ENCODE measurements at regions not wholly inside any gene's neighbourhood (a gene's known extent, or its start where the extent isn't known, plus 50 kb on each side); places are given as distances from the start of the nearest gene placed in this dataset.

GRCh38 chr4:177587989-177588388 is 145.8 kb upstream of the AGA start:
- H2BK120ac ChIP-seq (ENCODE audit: low read depth, low read length): no peak overlapping the region
- H2BK12ac ChIP-seq (ENCODE audit: low read length in 2 of 2): no peak overlapping the region
- no peak overlapping the region for H2BK5ac ChIP-seq (ENCODE audit: low read depth, low read length, poor library complexity, severe bottlenecking)
- no peak overlapping the region for H3K9ac ChIP-seq (ENCODE audit: low read length)
- no peak overlapping the region for H4K8ac ChIP-seq (ENCODE audit: low read length)
- H2BK15ac ChIP-seq (ENCODE audit: low read depth, poor library complexity, severe bottlenecking): no peak overlapping the region
- H3K9me3 ChIP-seq (ENCODE audit: control insufficient read depth, low read length): no peaks in the 10 kb centered on the region
- no peaks in the 10 kb centered on the region for H3K27me3 ChIP-seq (ENCODE audit: control insufficient read depth in 1 of 2, insufficient read depth in 1 of 2, low read length in 2 of 2)
- H2AFZ ChIP-seq (ENCODE audit: low read depth, low read length): no peak overlapping the region
- H2AK5ac ChIP-seq (ENCODE audit: low read length, severe bottlenecking): no peak overlapping the region
- no peaks in the 10 kb centered on the region for H3K36me3 ChIP-seq (ENCODE audit: control insufficient read depth in 1 of 2, insufficient read depth in 2 of 2, low read depth in 1 of 2, low read length in 2 of 2)
- no peak overlapping the region for H3K14ac ChIP-seq (ENCODE audit: low read length in 2 of 2)
- H3K27ac ChIP-seq (ENCODE audit: low read length, poor library complexity, severe bottlenecking): no peak overlapping the region
- H3K4me3 ChIP-seq (ENCODE audit: insufficient read depth in 1 of 2, low read depth in 1 of 2, low read length in 2 of 2): no peak overlapping the region
- H3K79me1 ChIP-seq (replicated peaks; ENCODE audit: low read length, poor library complexity, severe bottlenecking): no peaks in the 10 kb centered on the region
- no peak for DNase-seq
- no peak overlapping the region for H3K23ac ChIP-seq (ENCODE audit: low read length in 2 of 2)
- no peaks in the 10 kb centered on the region for H3K4me1 ChIP-seq (ENCODE audit: control insufficient read depth, insufficient read depth, low read depth, low read length)
- no peak overlapping the region for H3K18ac ChIP-seq (ENCODE audit: low read depth in 1 of 2, low read length in 2 of 2)
- WGBS: 100% methylated on average over 1 of the region's 2 CpGs
- H3K4ac ChIP-seq (ENCODE audit: low read depth in 1 of 2, low read length in 2 of 2): no peak overlapping the region
- H3K4me2 ChIP-seq (ENCODE audit: low read length, poor library complexity, severe bottlenecking): no peak overlapping the region
- H4K91ac ChIP-seq (ENCODE audit: low read length): no peak overlapping the region

- 100% methylated on average over 1 of the region's 2 CpGs for WGBS
- Histone ChIP-seq H3K9me3 (ENCODE audit: control insufficient read depth, low read length) (no peaks in the 10 kb centered on the region), H3K4ac (ENCODE audit: low read depth in 1 of 2, low read length in 2 of 2) (no peak overlapping the region), H3K4me3 (ENCODE audit: insufficient read depth in 1 of 2, low read depth in 1 of 2, low read length in 2 of 2) (no peak overlapping the region), H3K9ac (ENCODE audit: low read length) (no peak overlapping the region), H2BK12ac (ENCODE audit: low read length in 2 of 2) (no peak overlapping the region), H2AK5ac (ENCODE audit: low read length, severe bottlenecking) (no peak overlapping the region), H2BK120ac (ENCODE audit: low read depth, low read length) (no peak overlapping the region), H3K18ac (ENCODE audit: low read depth in 1 of 2, low read length in 2 of 2) (no peak overlapping the region), H3K23ac (ENCODE audit: low read length in 2 of 2) (no peak overlapping the region), H3K14ac (ENCODE audit: low read length in 2 of 2) (no peak overlapping the region), H3K36me3 (ENCODE audit: control insufficient read depth in 1 of 2, insufficient read depth in 2 of 2, low read depth in 1 of 2, low read length in 2 of 2) (no peaks in the 10 kb centered on the region), H3K79me1 (replicated peaks; ENCODE audit: low read length, poor library complexity, severe bottlenecking) (no peaks in the 10 kb centered on the region), H2BK15ac (ENCODE audit: low read depth, poor library complexity, severe bottlenecking) (no peak overlapping the region), H3K27ac (ENCODE audit: low read length, poor library complexity, severe bottlenecking) (no peak overlapping the region), H2BK5ac (ENCODE audit: low read depth, low read length, poor library complexity, severe bottlenecking) (no peak overlapping the region), H2AFZ (ENCODE audit: low read depth, low read length) (no peak overlapping the region), H3K27me3 (ENCODE audit: control insufficient read depth in 1 of 2, insufficient read depth in 1 of 2, low read length in 2 of 2) (no peaks in the 10 kb centered on the region), H3K4me2 (ENCODE audit: low read length, poor library complexity, severe bottlenecking) (no peak overlapping the region), H3K4me1 (ENCODE audit: control insufficient read depth, insufficient read depth, low read depth, low read length) (peaks cover 3% of the 10 kb centered on the region), H4K91ac (ENCODE audit: low read length) (no peak overlapping the region), H4K8ac (ENCODE audit: low read length) (no peak overlapping the region)
- no peak for DNase-seq
Observed at GRCh38 chr4:177595386-177595785, 153.1 kb upstream of the AGA start.

- Histone ChIP-seq H3K4me2 (ENCODE audit: low read length, poor library complexity, severe bottlenecking) (no peak overlapping the region), H3K18ac (ENCODE audit: low read depth in 1 of 2, low read length in 2 of 2) (peak overlapping the region in 1 of 2 experiments; percentile 8), H3K4me3 (ENCODE audit: insufficient read depth in 1 of 2, low read depth in 1 of 2, low read length in 2 of 2) (no peak overlapping the region), H3K27ac (ENCODE audit: low read length, poor library complexity, severe bottlenecking) (peak overlapping the region; percentile 15), H3K4ac (ENCODE audit: low read depth in 1 of 2, low read length in 2 of 2) (no peak overlapping the region), H2AFZ (ENCODE audit: low read depth, low read length) (no peak overlapping the region), H2BK15ac (ENCODE audit: low read depth, poor library complexity, severe bottlenecking) (no peak overlapping the region), H3K4me1 (ENCODE audit: control insufficient read depth, insufficient read depth, low read depth, low read length) (peaks cover 3% of the 10 kb centered on the region), H3K14ac (ENCODE audit: low read length in 2 of 2) (no peak overlapping the region), H2AK5ac (ENCODE audit: low read length, severe bottlenecking) (no peak overlapping the region), H2BK120ac (ENCODE audit: low read depth, low read length) (no peak overlapping the region), H3K23ac (ENCODE audit: low read length in 2 of 2) (no peak overlapping the region), H3K79me1 (replicated peaks; ENCODE audit: low read length, poor library complexity, severe bottlenecking) (no peaks in the 10 kb centered on the region), H3K9ac (ENCODE audit: low read length) (no peak overlapping the region), H3K36me3 (ENCODE audit: control insufficient read depth in 1 of 2, insufficient read depth in 2 of 2, low read depth in 1 of 2, low read length in 2 of 2) (no peaks in the 10 kb centered on the region), H3K27me3 (ENCODE audit: control insufficient read depth in 1 of 2, insufficient read depth in 1 of 2, low read length in 2 of 2) (no peaks in the 10 kb centered on the region), H2BK12ac (ENCODE audit: low read length in 2 of 2) (no peak overlapping the region), H3K9me3 (ENCODE audit: control insufficient read depth, low read length) (no peaks in the 10 kb centered on the region), H4K91ac (ENCODE audit: low read length) (no peak overlapping the region), H2BK5ac (ENCODE audit: low read depth, low read length, poor library complexity, severe bottlenecking) (no peak overlapping the region), H4K8ac (ENCODE audit: low read length) (no peak overlapping the region)
- DNase-seq: peak; percentile 85
- 21% methylated on average over 4 of the region's 4 CpGs for WGBS
Observed at GRCh38 chr4:177596035-177596434, 153.8 kb upstream of the AGA start.

- Histone ChIP-seq H3K36me3 (ENCODE audit: control insufficient read depth in 1 of 2, insufficient read depth in 2 of 2, low read depth in 1 of 2, low read length in 2 of 2) (no peaks in the 10 kb centered on the region), H2BK120ac (ENCODE audit: low read depth, low read length) (no peak overlapping the region), H3K18ac (ENCODE audit: low read depth in 1 of 2, low read length in 2 of 2) (no peak overlapping the region), H3K27ac (ENCODE audit: low read length, poor library complexity, severe bottlenecking) (no peak overlapping the region), H4K8ac (ENCODE audit: low read length) (no peak overlapping the region), H3K14ac (ENCODE audit: low read length in 2 of 2) (no peak overlapping the region), H3K27me3 (ENCODE audit: control insufficient read depth in 1 of 2, insufficient read depth in 1 of 2, low read length in 2 of 2) (no peaks in the 10 kb centered on the region), H3K4me3 (ENCODE audit: insufficient read depth in 1 of 2, low read depth in 1 of 2, low read length in 2 of 2) (no peak overlapping the region), H3K4ac (ENCODE audit: low read depth in 1 of 2, low read length in 2 of 2) (no peak overlapping the region), H3K9ac (ENCODE audit: low read length) (no peak overlapping the region), H3K79me1 (replicated peaks; ENCODE audit: low read length, poor library complexity, severe bottlenecking) (no peaks in the 10 kb centered on the region), H3K4me2 (ENCODE audit: low read length, poor library complexity, severe bottlenecking) (no peak overlapping the region), H4K91ac (ENCODE audit: low read length) (no peak overlapping the region), H2AK5ac (ENCODE audit: low read length, severe bottlenecking) (no peak overlapping the region), H3K9me3 (ENCODE audit: control insufficient read depth, low read length) (no peaks in the 10 kb centered on the region), H2BK15ac (ENCODE audit: low read depth, poor library complexity, severe bottlenecking) (no peak overlapping the region), H3K23ac (ENCODE audit: low read length in 2 of 2) (no peak overlapping the region), H2BK5ac (ENCODE audit: low read depth, low read length, poor library complexity, severe bottlenecking) (no peak overlapping the region), H3K4me1 (ENCODE audit: control insufficient read depth, insufficient read depth, low read depth, low read length) (peaks cover 3% of the 10 kb centered on the region), H2BK12ac (ENCODE audit: low read length in 2 of 2) (no peak overlapping the region), H2AFZ (ENCODE audit: low read depth, low read length) (no peak overlapping the region)
- DNase-seq: no peak
- 93% methylated on average over 5 of the region's 7 CpGs for WGBS
Observed at GRCh38 chr4:177596991-177597390, 154.8 kb upstream of the AGA start.

Data from mesenchymal stem cell (in vitro differentiated cells and primary cell).